ENCODE measurements at regions not wholly inside any gene's neighbourhood (a gene's known extent, or its start where the extent isn't known, plus 50 kb on each side); places are given as distances from the start of the nearest gene placed in this dataset.

DNA sequence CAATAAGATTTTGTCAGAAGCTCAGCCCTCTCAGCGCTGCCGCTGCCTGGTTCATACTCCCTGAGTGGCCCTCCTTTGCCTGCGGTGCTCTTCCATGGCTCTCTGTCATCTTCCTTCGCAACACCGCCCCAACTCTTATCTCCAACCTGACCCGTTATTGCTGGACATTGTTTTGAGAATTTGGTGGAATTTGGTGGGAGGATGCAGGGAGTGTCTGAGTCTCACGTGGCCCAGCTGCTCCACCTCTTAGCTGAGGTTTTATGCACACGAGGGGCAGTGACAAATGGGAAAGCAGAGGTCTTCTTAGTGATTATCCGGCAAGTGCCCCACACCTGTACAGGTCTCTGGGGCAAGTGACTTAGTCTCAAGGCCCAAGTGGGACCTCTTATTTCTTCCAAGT, 97.5 kb upstream of the RPH3A start:
- TF ChIP-seq REST (IDR thresholded peaks at IDR 0.05; ENCODE audit: borderline replicate concordance) (no peak), EZH2 (IDR thresholded peaks at IDR 0.05; ENCODE audit: borderline replicate concordance, insufficient read depth, low read length, poor library complexity, severe bottlenecking) (no peak)
